GM21528 (cell line): ENCODE measurements at regions not wholly inside any gene's neighbourhood (a gene's known extent, or its start where the extent isn't known, plus 50 kb on each side); places are given as distances from the start of the nearest gene placed in this dataset.

ENCODE experiments used
- ATAC-seq: cut with Tn5 transposase; IDR thresholded peaks from one replicate; pipeline ENCODE4 v1.9.1; 2021; ENCODE audit warnings: mild to moderate bottlenecking, moderate library complexity; ENCODE audit not compliant: unreplicated experiment, low FRiP score

- no peak for ATAC-seq
Measured at GRCh38 chr2:44118257-44118656, 50.4 kb upstream of the PPM1B start.
